ENCODE measurements at regions not wholly inside any gene's neighbourhood (a gene's known extent, or its start where the extent isn't known, plus 50 kb on each side); places are given as distances from the start of the nearest gene placed in this dataset.

GRCh38 chrX:69362354-69362753 is 141.8 kb upstream of the NALF2 start:
- Histone ChIP-seq H3K9me3 (ENCODE audit: insufficient read depth, low read depth, low read length) (no peaks in the 10 kb centered on the region), H3K4me3 (ENCODE audit: low read length, poor library complexity, severe bottlenecking) (no peak overlapping the region), H4K20me1 (ENCODE audit: insufficient read depth, low read length, poor library complexity, severe bottlenecking) (no peaks in the 10 kb centered on the region), H3K79me2 (ENCODE audit: insufficient read depth, low read length) (no peaks in the 10 kb centered on the region), H3K4me2 (ENCODE audit: low read depth, low read length, poor library complexity, severe bottlenecking) (no peak overlapping the region), H3K4me1 (ENCODE audit: insufficient read depth, low read length, poor library complexity, severe bottlenecking) (no peaks in the 10 kb centered on the region), H3K9ac (ENCODE audit: low read depth, low read length, poor library complexity, severe bottlenecking) (no peak overlapping the region), H3K9me2 (replicated peaks; ENCODE audit: low read depth, low read length) (no peaks in the 10 kb centered on the region), H3K27me3 (ENCODE audit: insufficient read depth, low read length, poor library complexity, severe bottlenecking) (no peaks in the 10 kb centered on the region), H2AFZ (ENCODE audit: low read length) (0 out of 2 replicates have a peak overlapping the region, but pooled peaks have one; percentile 27), H3F3A (ENCODE audit: low read depth) (no peaks in the 10 kb centered on the region), H3K36me3 (ENCODE audit: insufficient read depth, low read length) (no peaks in the 10 kb centered on the region)
- TF ChIP-seq EZH2phosphoT487 (IDR thresholded peaks at IDR 0.05; ENCODE audit: borderline replicate concordance) (no peak), CTCF (conservative IDR thresholded peaks at IDR 0.05; ENCODE audit: low read length) (no peak)

GRCh38 chrX:69361311-69361845 is 142.7 kb upstream of the NALF2 start:
- no peaks in the 10 kb centered on the region for H3K9me3 ChIP-seq (ENCODE audit: insufficient read depth, low read depth, low read length)
- TF ChIP-seq CTCF (conservative IDR thresholded peaks at IDR 0.05; ENCODE audit: low read length): no peak
- H3K79me2 ChIP-seq (ENCODE audit: insufficient read depth, low read length): no peaks in the 10 kb centered on the region
- H3K36me3 ChIP-seq (ENCODE audit: insufficient read depth, low read length): no peaks in the 10 kb centered on the region
- H3K4me1 ChIP-seq (ENCODE audit: insufficient read depth, low read length, poor library complexity, severe bottlenecking): no peaks in the 10 kb centered on the region
- no peaks in the 10 kb centered on the region for H4K20me1 ChIP-seq (ENCODE audit: insufficient read depth, low read length, poor library complexity, severe bottlenecking)
- H3K9me2 ChIP-seq (replicated peaks; ENCODE audit: low read depth, low read length): no peaks in the 10 kb centered on the region
- no peak overlapping the region for H3K4me2 ChIP-seq (ENCODE audit: low read depth, low read length, poor library complexity, severe bottlenecking)
- no peak overlapping the region for H2AFZ ChIP-seq (ENCODE audit: low read length)
- no peaks in the 10 kb centered on the region for H3F3A ChIP-seq (ENCODE audit: low read depth)
- H3K9ac ChIP-seq (ENCODE audit: low read depth, low read length, poor library complexity, severe bottlenecking): no peak overlapping the region
- no peak overlapping the region for H3K4me3 ChIP-seq (ENCODE audit: low read length, poor library complexity, severe bottlenecking)
- no peaks in the 10 kb centered on the region for H3K27me3 ChIP-seq (ENCODE audit: insufficient read depth, low read length, poor library complexity, severe bottlenecking)

GRCh38 chrX:69357317-69357716 is 146.8 kb upstream of the NALF2 start:
- Histone ChIP-seq H3K9ac (ENCODE audit: low read depth, low read length, poor library complexity, severe bottlenecking) (no peak overlapping the region), H3K4me3 (ENCODE audit: low read length, poor library complexity, severe bottlenecking) (no peak overlapping the region), H3K79me2 (ENCODE audit: insufficient read depth, low read length) (no peaks in the 10 kb centered on the region), H3K4me2 (ENCODE audit: low read depth, low read length, poor library complexity, severe bottlenecking) (no peak overlapping the region), H3K36me3 (ENCODE audit: insufficient read depth, low read length) (no peaks in the 10 kb centered on the region), H2AFZ (ENCODE audit: low read length) (no peak overlapping the region), H3K27me3 (ENCODE audit: insufficient read depth, low read length, poor library complexity, severe bottlenecking) (no peaks in the 10 kb centered on the region), H3K9me2 (replicated peaks; ENCODE audit: low read depth, low read length) (no peaks in the 10 kb centered on the region), H3F3A (ENCODE audit: low read depth) (no peaks in the 10 kb centered on the region), H4K20me1 (ENCODE audit: insufficient read depth, low read length, poor library complexity, severe bottlenecking) (no peaks in the 10 kb centered on the region), H3K4me1 (ENCODE audit: insufficient read depth, low read length, poor library complexity, severe bottlenecking) (no peaks in the 10 kb centered on the region), H3K9me3 (ENCODE audit: insufficient read depth, low read depth, low read length) (no peaks in the 10 kb centered on the region)
- TF ChIP-seq CTCF (conservative IDR thresholded peaks at IDR 0.05; ENCODE audit: low read length) (no peak), EZH2phosphoT487 (IDR thresholded peaks at IDR 0.05; ENCODE audit: borderline replicate concordance) (no peak)

Data from Loucy (cell line).